ENCODE measurements at regions not wholly inside any gene's neighbourhood (a gene's known extent, or its start where the extent isn't known, plus 50 kb on each side); places are given as distances from the start of the nearest gene placed in this dataset.

- no peak for TF ChIP-seq CTCF (IDR thresholded peaks at IDR 0.05 in 2 of 3, conservative IDR thresholded peaks at IDR 0.05 in 1 of 3; ENCODE audit: borderline replicate concordance in 1 of 3, insufficient read depth in 1 of 3, low read depth in 2 of 3, low read length in 2 of 3)
- TF ChIP-seq SP1 (IDR thresholded peaks at IDR 0.05; ENCODE audit: low read depth), result no peak
- no peak for TF ChIP-seq MAX (IDR thresholded peaks at IDR 0.05)
- TF ChIP-seq RAD21 (IDR thresholded peaks at IDR 0.05; ENCODE audit: low read depth), result no peak
- no peak for TF ChIP-seq POLR2A (IDR thresholded peaks at IDR 0.05; ENCODE audit: borderline replicate concordance, extremely low read depth, insufficient read depth, insufficient read length)
- no peak for TF ChIP-seq SRF (IDR thresholded peaks at IDR 0.05; ENCODE audit: low read depth)
These were observed 588.1 kb upstream of the SEMA3D start for GRCh38 chr7:85774986-85775385.
